Activated CD8-positive, alpha-beta T cell treated with anti-CD3 and anti-CD28 coated beads, Interleukin-2, amount 10 ng/mL, durations not matched to agents 7 days and 5 days (primary cell): ENCODE measurements at regions not wholly inside any gene's neighbourhood (a gene's known extent, or its start where the extent isn't known, plus 50 kb on each side); places are given as distances from the start of the nearest gene placed in this dataset.

Source experiments
- ATAC-seq: fragments of 150-1000 bp; cut with Tn5 transposase; one replicate; pipeline ENCODE4 v1.10.0; 2021; ENCODE audit warnings: moderate library complexity
- CTCF ChIA-PET: fragments of 350-600 bp; sonication (Branson Sonifier 250); formaldehyde crosslinking; loops from one replicate; lab custom pipeline; 2021; ENCODE audit warnings: antibody characterized with exemption; lab: Charles Lee
- POLR2A ChIA-PET: fragments of 350-600 bp; sonication (Branson Sonifier 250); formaldehyde crosslinking; loops from one replicate; lab custom pipeline; 2021; ENCODE audit warnings: antibody characterized with exemption; lab: Charles Lee
- DNase-seq: peaks from one replicate; pipeline ENCODE4 v3.0.0-alpha.2; 2020
- H3K27ac Mint-ChIP-seq: one replicate; pipeline ENCODE4 v1.8.0; 2021; ENCODE audit warnings: mild to moderate bottlenecking, mixed read lengths
- H3K27me3 Mint-ChIP-seq: one replicate; pipeline ENCODE4 v1.8.0; 2021; ENCODE audit warnings: low read depth, mixed read lengths
- H3K36me3 Mint-ChIP-seq: one replicate; pipeline ENCODE4 v1.8.0; 2021; ENCODE audit warnings: low read depth, mixed read lengths
- H3K4me1 Mint-ChIP-seq: one replicate; pipeline ENCODE4 v1.8.0; 2021; ENCODE audit warnings: low read depth, mixed read lengths
- H3K4me3 Mint-ChIP-seq: one replicate; pipeline ENCODE4 v1.8.0; 2021; ENCODE audit warnings: mild to moderate bottlenecking, mixed read lengths
- H3K9me3 Mint-ChIP-seq: one replicate; pipeline ENCODE4 v1.8.0; 2022; ENCODE audit warnings: mixed read lengths; ENCODE audit not compliant: insufficient read depth

- POLR2A ChIA-PET: no interaction called here
- H3K9me3 Mint-ChIP-seq: no peaks in the 10 kb centered on the region
- DNase-seq (no peak), ATAC-seq (no peak)
- H3K4me3 Mint-ChIP-seq: no peak overlapping the region
- no peaks in the 10 kb centered on the region for H3K4me1 Mint-ChIP-seq
- H3K27me3 Mint-ChIP-seq: no peaks in the 10 kb centered on the region
- H3K36me3 Mint-ChIP-seq: no peaks in the 10 kb centered on the region
- no peak overlapping the region for H3K27ac Mint-ChIP-seq
- CTCF ChIA-PET: no interaction called here
Observed at GRCh38 chr5:67971223-67971830, 244.2 kb upstream of the PIK3R1 start.

GRCh38 chr5:67969631-67970030 is 245.9 kb upstream of the PIK3R1 start:
- Mint-ChIP-seq H3K9me3 (no peaks in the 10 kb centered on the region), H3K36me3 (no peaks in the 10 kb centered on the region), H3K27ac (no peak overlapping the region), H3K27me3 (no peaks in the 10 kb centered on the region), H3K4me1 (no peaks in the 10 kb centered on the region), H3K4me3 (no peak overlapping the region)
- CTCF ChIA-PET: no interaction called here
- DNase-seq (no peak), ATAC-seq (no peak)
- POLR2A ChIA-PET: no interaction called here

GRCh38 chr5:67969176-67969575 is 246.4 kb upstream of the PIK3R1 start:
- no peak overlapping the region for H3K27ac Mint-ChIP-seq
- no peaks in the 10 kb centered on the region for H3K27me3 Mint-ChIP-seq
- H3K36me3 Mint-ChIP-seq: no peaks in the 10 kb centered on the region
- no peak for DNase-seq
- no peak overlapping the region for H3K4me3 Mint-ChIP-seq
- CTCF ChIA-PET: no interaction called here
- POLR2A ChIA-PET: no interaction called here
- H3K4me1 Mint-ChIP-seq: no peaks in the 10 kb centered on the region
- no peak for ATAC-seq
- no peaks in the 10 kb centered on the region for H3K9me3 Mint-ChIP-seq

- Mint-ChIP-seq H3K36me3 (no peaks in the 10 kb centered on the region), H3K4me3 (no peak overlapping the region), H3K27ac (no peak overlapping the region), H3K27me3 (no peaks in the 10 kb centered on the region), H3K9me3 (no peaks in the 10 kb centered on the region), H3K4me1 (no peaks in the 10 kb centered on the region)
- DNase-seq: no peak
- ChIA-PET CTCF (no interaction called here), POLR2A (no interaction called here)
- no peak for ATAC-seq
Observed at GRCh38 chr5:67966712-67967111, 248.8 kb upstream of the PIK3R1 start.

- no peak for DNase-seq
- Mint-ChIP-seq H3K4me3 (no peak overlapping the region), H3K27me3 (no peaks in the 10 kb centered on the region), H3K27ac (no peak overlapping the region), H3K4me1 (no peaks in the 10 kb centered on the region), H3K36me3 (no peaks in the 10 kb centered on the region), H3K9me3 (no peaks in the 10 kb centered on the region)
- ChIA-PET POLR2A (no interaction called here), CTCF (interaction anchor here (0.8 kb wide), 1 partner anchor 288 kb away, joined by 3 read pairs; no protein-coding TSS in a partner anchor)
- no peak for ATAC-seq
Observed at GRCh38 chr5:67964619-67965018, 250.9 kb upstream of the PIK3R1 start.

GRCh38 chr5:67963789-67964519 is 251.6 kb upstream of the PIK3R1 start:
- Mint-ChIP-seq H3K27me3 (no peaks in the 10 kb centered on the region), H3K4me3 (no peak overlapping the region), H3K9me3 (no peaks in the 10 kb centered on the region), H3K36me3 (no peaks in the 10 kb centered on the region), H3K27ac (no peak overlapping the region), H3K4me1 (no peaks in the 10 kb centered on the region)
- ATAC-seq: no peak
- ChIA-PET CTCF (interaction anchor here (0.8 kb wide), 1 partner anchor 289 kb away, joined by 3 read pairs; no protein-coding TSS in a partner anchor), POLR2A (no interaction called here)
- no peak for DNase-seq

GRCh38 chr5:67960939-67961338 is 254.6 kb upstream of the PIK3R1 start:
- H3K4me3 Mint-ChIP-seq: no peak overlapping the region
- no peak for ATAC-seq
- no peak overlapping the region for H3K27ac Mint-ChIP-seq
- no peak for DNase-seq
- H3K4me1 Mint-ChIP-seq: no peaks in the 10 kb centered on the region
- POLR2A ChIA-PET: no interaction called here
- no peaks in the 10 kb centered on the region for H3K36me3 Mint-ChIP-seq
- no peaks in the 10 kb centered on the region for H3K27me3 Mint-ChIP-seq
- no peaks in the 10 kb centered on the region for H3K9me3 Mint-ChIP-seq
- CTCF ChIA-PET: no interaction called here

- no peak overlapping the region for H3K4me3 Mint-ChIP-seq
- H3K9me3 Mint-ChIP-seq: no peaks in the 10 kb centered on the region
- H3K27me3 Mint-ChIP-seq: peaks cover 7% of the 10 kb centered on the region
- POLR2A ChIA-PET: no interaction called here
- H3K36me3 Mint-ChIP-seq: no peaks in the 10 kb centered on the region
- CTCF ChIA-PET: no interaction called here
- DNase-seq (no peak), ATAC-seq (no peak)
- no peaks in the 10 kb centered on the region for H3K4me1 Mint-ChIP-seq
- H3K27ac Mint-ChIP-seq: no peak overlapping the region
Observed at GRCh38 chr5:67957374-67957773, 258.2 kb upstream of the PIK3R1 start.

GRCh38 chr5:67954351-67954750 is 261.2 kb upstream of the PIK3R1 start:
- H3K36me3 Mint-ChIP-seq: no peaks in the 10 kb centered on the region
- H3K4me1 Mint-ChIP-seq: no peaks in the 10 kb centered on the region
- H3K4me3 Mint-ChIP-seq: no peak overlapping the region
- ChIA-PET POLR2A (no interaction called here), CTCF (interaction anchor here (1.3 kb wide), 1 partner anchor 14 kb away, joined by 3 read pairs; no protein-coding TSS in a partner anchor)
- ATAC-seq: no peak
- DNase-seq: no peak
- no peaks in the 10 kb centered on the region for H3K9me3 Mint-ChIP-seq
- H3K27ac Mint-ChIP-seq: no peak overlapping the region
- H3K27me3 Mint-ChIP-seq: peaks cover 10% of the 10 kb centered on the region

- H3K4me1 Mint-ChIP-seq: no peaks in the 10 kb centered on the region
- H3K36me3 Mint-ChIP-seq: no peaks in the 10 kb centered on the region
- no peak overlapping the region for H3K27ac Mint-ChIP-seq
- ChIA-PET POLR2A (no interaction called here), CTCF (no interaction called here)
- no peaks in the 10 kb centered on the region for H3K9me3 Mint-ChIP-seq
- DNase-seq (no peak), ATAC-seq (no peak)
- peaks cover 2% of the 10 kb centered on the region for H3K27me3 Mint-ChIP-seq
- H3K4me3 Mint-ChIP-seq: no peak overlapping the region
Observed at GRCh38 chr5:67942421-67942820, 273.1 kb upstream of the PIK3R1 start.

- no peak overlapping the region for H3K4me3 Mint-ChIP-seq
- ATAC-seq: no peak
- CTCF ChIA-PET: no interaction called here
Observed at GRCh38 chr5:67941614-67942401, 273.7 kb upstream of the PIK3R1 start.

More at GRCh38 chr5:67941614-67942401, 273.7 kb upstream of the PIK3R1 start:
- Mint-ChIP-seq H3K36me3 (no peaks in the 10 kb centered on the region), H3K4me1 (no peaks in the 10 kb centered on the region), H3K9me3 (no peaks in the 10 kb centered on the region), H3K27ac (no peak overlapping the region), H3K27me3 (peaks cover 2% of the 10 kb centered on the region)
- no peak for DNase-seq
- POLR2A ChIA-PET: no interaction called here
